Middle frontal gyrus (tissue), 1 donor: ENCODE measurements at regions not wholly inside any gene's neighbourhood (a gene's known extent, or its start where the extent isn't known, plus 50 kb on each side); places are given as distances from the start of the nearest gene placed in this dataset.
"Not testable (repeated sequence)": the region's sequence is repeated elsewhere in the genome, so short reads cannot be mapped to it uniquely, and the experiment has no call there.

Experiments used
- DNase-seq: peaks from one replicate; pipeline ENCODE4 v3.0.0-alpha.2; 2015; ENCODE audit warnings: low spot score; ENCODE audit errors: extremely low spot score

GRCh38 chr6:88458662-88459061, 292.5 kb upstream of the CNR1 start:
- DNase-seq, result no peak

GRCh38 chr6:88456221-88456859, 290.2 kb upstream of the CNR1 start:
- DNase-seq, result no peak

GRCh38 chr6:88455317-88455716, 289.2 kb upstream of the CNR1 start:
- no peak for DNase-seq

- DNase-seq, result no peak
Measured at GRCh38 chr6:88454658-88455057, 288.5 kb upstream of the CNR1 start.

- DNase-seq, result no peak
Measured at GRCh38 chr6:88449770-88450169, 283.6 kb upstream of the CNR1 start.

- DNase-seq, result no peak
Measured at GRCh38 chr6:88445188-88445965, 279.2 kb upstream of the CNR1 start.

- DNase-seq, result no peak
Measured at GRCh38 chr6:88443554-88443953, 277.4 kb upstream of the CNR1 start.

- DNase-seq, result no peak
Measured at GRCh38 chr6:88442737-88443136, 276.6 kb upstream of the CNR1 start.

GRCh38 chr6:88441346-88441745, 275.2 kb upstream of the CNR1 start:
- no peak for DNase-seq

- no peak for DNase-seq
Measured at GRCh38 chr6:88428068-88428467, 261.9 kb upstream of the CNR1 start.

- no peak for DNase-seq
Measured at GRCh38 chr6:88426005-88426404, 259.9 kb upstream of the CNR1 start.

GRCh38 chr6:88422831-88423230, 256.7 kb upstream of the CNR1 start:
- no peak for DNase-seq

- not testable (repeated sequence) for DNase-seq
Measured at GRCh38 chr6:88420967-88421488, 254.9 kb upstream of the CNR1 start.

GRCh38 chr6:88418921-88419810, 253.0 kb upstream of the CNR1 start:
- not testable (repeated sequence) for DNase-seq

- not testable (repeated sequence) for DNase-seq
Measured at GRCh38 chr6:88417361-88417760, 251.2 kb upstream of the CNR1 start.

GRCh38 chr6:88413459-88413858, 247.3 kb upstream of the CNR1 start:
- no peak for DNase-seq

- not testable (repeated sequence) for DNase-seq
Measured at GRCh38 chr6:88408355-88408754, 242.2 kb upstream of the CNR1 start.

- not testable (repeated sequence) for DNase-seq
Measured at GRCh38 chr6:88406674-88407073, 240.5 kb upstream of the CNR1 start.

GRCh38 chr6:88403486-88403885, 237.3 kb upstream of the CNR1 start:
- no peak for DNase-seq

GRCh38 chr6:88402909-88403308, 236.8 kb upstream of the CNR1 start:
- no peak for DNase-seq

GRCh38 chr6:88390998-88391397, 224.9 kb upstream of the CNR1 start:
- DNase-seq, result not testable (repeated sequence)

- no peak for DNase-seq
Measured at GRCh38 chr6:88388589-88388988, 222.4 kb upstream of the CNR1 start.
